A172 (cell line): ENCODE measurements at regions not wholly inside any gene's neighbourhood (a gene's known extent, or its start where the extent isn't known, plus 50 kb on each side); places are given as distances from the start of the nearest gene placed in this dataset.

Experiments used
- DNase-seq: peaks from one replicate; pipeline ENCODE4 v3.0.0-alpha.2; 2015; ENCODE audit warnings: low spot score

GRCh38 chr2:128493880-128494279 is 175.2 kb upstream of the HS6ST1 start:
- DNase-seq, result no peak

- DNase-seq, result no peak
Observed at GRCh38 chr2:128494307-128494639, 175.6 kb upstream of the HS6ST1 start.

GRCh38 chr2:128494640-128495321 is 176.1 kb upstream of the HS6ST1 start:
- no peak for DNase-seq

GRCh38 chr2:128495996-128496547 is 177.4 kb upstream of the HS6ST1 start:
- no peak for DNase-seq

- DNase-seq, result no peak
Observed at GRCh38 chr2:128496700-128497099, 178.0 kb upstream of the HS6ST1 start.

- DNase-seq, result no peak
Observed at GRCh38 chr2:128497461-128497860, 178.8 kb upstream of the HS6ST1 start.

- DNase-seq, result no peak
Observed at GRCh38 chr2:128498086-128498485, 179.4 kb upstream of the HS6ST1 start.

GRCh38 chr2:128498589-128498988 is 179.9 kb upstream of the HS6ST1 start:
- DNase-seq, result no peak

GRCh38 chr2:128499367-128500137 is 180.9 kb upstream of the HS6ST1 start:
- no peak for DNase-seq

GRCh38 chr2:128500138-128500800 is 181.6 kb upstream of the HS6ST1 start:
- no peak for DNase-seq

GRCh38 chr2:128501006-128501690 is 182.5 kb upstream of the HS6ST1 start:
- DNase-seq, result no peak

GRCh38 chr2:128501700-128502099 is 183.0 kb upstream of the HS6ST1 start:
- DNase-seq, result no peak

- no peak for DNase-seq
Observed at GRCh38 chr2:128502200-128502599, 183.5 kb upstream of the HS6ST1 start.

- no peak for DNase-seq
Observed at GRCh38 chr2:128502638-128503246, 184.1 kb upstream of the HS6ST1 start.

GRCh38 chr2:128503399-128504245 is 185.0 kb upstream of the HS6ST1 start:
- no peak for DNase-seq

- no peak for DNase-seq
Observed at GRCh38 chr2:128504246-128505149, 185.8 kb upstream of the HS6ST1 start.

GRCh38 chr2:128505150-128505490 is 186.5 kb upstream of the HS6ST1 start:
- no peak for DNase-seq

GRCh38 chr2:128505575-128506526 is 187.2 kb upstream of the HS6ST1 start:
- DNase-seq, result no peak

GRCh38 chr2:128506534-128506933 is 187.9 kb upstream of the HS6ST1 start:
- DNase-seq, result no peak
